NAMALWA (cell line): ENCODE measurements at regions not wholly inside any gene's neighbourhood (a gene's known extent, or its start where the extent isn't known, plus 50 kb on each side); places are given as distances from the start of the nearest gene placed in this dataset.

Source experiments
- DNase-seq: peaks from one replicate; pipeline ENCODE4 v3.0.0-alpha.2; 2015; ENCODE audit warnings: low spot score

DNA sequence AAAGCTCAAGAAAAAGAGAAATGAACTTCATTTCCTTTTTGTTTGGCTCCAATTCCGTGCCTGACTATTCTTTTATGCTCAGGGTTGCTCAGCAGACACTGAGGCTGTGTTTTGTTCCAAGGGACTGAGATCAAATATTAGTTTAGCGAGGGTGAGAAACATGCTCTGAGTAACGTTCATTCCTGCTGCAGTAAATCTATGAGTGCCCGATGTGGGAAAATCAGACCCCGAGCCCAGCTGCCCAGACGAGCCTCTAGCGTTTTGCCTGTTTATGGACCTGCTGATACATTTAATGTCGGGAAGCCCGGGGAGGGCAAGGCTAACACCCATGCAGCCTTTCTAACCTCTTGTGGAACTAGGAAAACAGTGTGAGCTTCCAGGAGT, 119.2 kb downstream of the VAPA start:
- no peak for DNase-seq

DNA sequence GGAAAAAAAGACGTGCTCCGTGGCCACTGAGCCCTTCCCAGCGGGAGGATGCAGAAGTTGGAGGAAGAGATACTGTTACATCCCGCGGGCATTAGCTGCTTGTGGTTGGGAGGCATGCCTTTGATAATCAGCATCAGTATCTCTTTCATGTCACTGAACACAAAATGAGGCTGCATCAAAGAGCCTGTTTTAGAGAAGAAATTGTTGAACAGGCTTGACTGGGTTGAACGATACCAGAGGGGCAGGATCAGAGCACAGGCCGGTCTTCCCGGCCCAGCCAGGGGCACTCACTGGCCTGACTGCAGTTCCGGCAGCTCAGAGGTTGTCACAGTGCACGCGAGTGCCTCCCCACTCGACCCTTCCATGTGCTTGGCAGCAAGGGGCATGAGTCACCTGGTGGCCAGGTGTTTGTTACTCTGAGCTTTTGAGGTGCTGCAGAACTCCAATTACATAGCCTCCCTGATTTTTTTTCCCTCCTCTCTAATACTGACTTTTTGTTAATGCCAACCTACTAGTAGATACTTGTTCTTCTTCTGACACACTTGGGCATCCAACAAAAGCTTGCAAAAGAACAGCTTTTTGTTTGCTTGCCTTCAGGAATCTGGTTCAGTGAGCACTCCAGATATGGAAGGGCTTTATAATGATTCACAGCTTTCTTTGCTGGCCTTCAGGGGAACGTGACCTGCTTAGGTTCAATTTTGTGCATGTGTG, 121.6 kb downstream of the VAPA start:
- DNase-seq = no peak

DNA sequence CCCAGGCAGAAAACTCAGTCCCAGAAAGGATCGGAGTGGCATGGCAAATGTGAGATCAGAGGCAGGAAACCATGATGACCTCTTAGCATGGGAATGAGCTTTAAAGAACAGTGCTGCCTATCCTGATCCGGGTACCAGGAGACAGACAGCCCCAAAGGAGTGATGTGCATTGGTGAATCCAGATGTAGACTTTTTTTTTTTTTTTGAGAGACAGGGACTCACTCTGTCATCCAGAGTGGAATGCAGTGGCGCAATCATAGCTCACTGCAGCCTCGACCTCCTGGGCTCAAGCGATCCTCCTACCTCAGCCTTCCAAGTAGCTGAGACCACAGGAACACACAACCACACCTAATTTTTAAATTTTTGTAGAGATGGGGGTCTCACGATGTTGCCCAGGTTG, 122.7 kb downstream of the VAPA start:
- no peak for DNase-seq

GRCh38 chr18:10037181-10037580, 123.4 kb downstream of the VAPA start:
- no peak for DNase-seq

DNA sequence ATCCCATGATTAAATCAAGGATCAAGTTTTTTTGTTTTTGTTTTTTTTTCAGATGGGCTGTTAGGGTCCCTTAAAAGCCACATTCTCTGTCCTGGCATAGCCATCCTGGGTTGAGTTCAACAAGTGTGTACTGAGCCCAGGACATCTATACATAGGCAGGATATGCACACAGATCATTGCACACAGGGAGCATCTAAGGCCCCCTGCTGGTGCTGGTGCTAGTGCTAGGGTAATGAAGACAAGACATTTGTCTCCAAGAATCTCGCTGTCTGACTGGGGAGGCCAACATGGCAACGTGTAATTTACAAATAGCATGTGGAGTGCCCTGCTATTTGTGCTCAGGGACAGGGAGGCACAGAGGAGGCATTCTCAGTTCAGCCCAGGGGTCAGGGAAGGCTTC, 124.5 kb downstream of the VAPA start:
- DNase-seq = no peak

- no peak for DNase-seq
Measured at GRCh38 chr18:10040287-10041011, 126.6 kb downstream of the VAPA start.

DNA sequence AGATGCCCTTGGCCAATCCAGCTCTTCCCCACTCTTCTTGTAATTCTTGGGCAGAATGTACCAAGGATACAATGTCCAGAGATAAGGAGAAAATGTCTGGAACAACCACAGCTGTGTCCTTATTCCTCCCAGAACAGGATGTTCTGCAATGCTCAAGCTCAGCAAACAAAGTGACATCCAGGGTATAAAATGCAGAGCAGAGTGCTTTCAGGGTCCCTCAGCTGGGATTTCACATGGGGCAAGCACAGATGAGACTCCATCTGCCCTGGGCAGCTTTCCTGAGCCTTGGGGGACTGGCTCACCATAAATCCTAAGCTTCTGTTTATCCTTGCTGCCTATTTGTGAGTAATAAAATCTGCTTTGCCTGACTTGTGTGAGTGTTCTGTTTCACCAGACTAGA, 127.4 kb downstream of the VAPA start:
- no peak for DNase-seq

DNA sequence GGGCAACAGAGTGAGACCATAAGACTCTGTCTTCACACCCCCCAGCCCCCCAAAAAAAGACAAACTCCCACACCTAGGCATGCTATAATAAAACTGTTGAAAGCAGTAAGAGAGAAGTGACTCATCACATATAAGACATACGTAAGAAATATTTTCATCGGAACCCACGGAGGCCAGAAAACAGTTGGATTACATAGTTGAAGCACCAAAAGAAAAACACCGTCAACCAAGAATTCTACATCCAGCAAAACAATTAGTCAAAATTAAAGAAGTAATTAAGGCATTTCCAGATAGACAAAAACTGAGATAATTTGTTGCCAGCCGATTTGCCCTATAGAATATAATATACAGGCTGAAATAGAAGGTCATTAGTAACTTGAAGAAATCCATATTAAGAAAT, 128.7 kb downstream of the VAPA start:
- no peak for DNase-seq

DNA sequence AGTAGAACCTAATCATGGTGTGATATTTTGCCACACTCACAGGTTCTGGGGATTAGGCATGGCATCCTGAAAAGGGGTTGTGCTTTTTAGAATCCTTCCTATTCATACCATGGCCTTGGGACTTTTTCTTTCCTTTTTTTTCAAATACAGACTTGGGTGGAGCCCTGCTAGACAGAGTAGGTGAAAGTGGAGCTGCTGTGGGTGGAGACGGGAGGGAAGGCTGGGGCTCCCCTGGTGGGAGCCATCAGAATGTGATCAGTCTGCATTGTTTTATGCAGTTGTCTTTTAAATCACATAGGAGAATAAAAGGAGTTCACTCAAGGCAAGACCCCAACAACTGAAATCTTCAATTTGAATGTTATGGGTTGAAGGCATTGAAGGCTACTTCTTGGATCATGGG, 130.2 kb downstream of the VAPA start:
- no peak for DNase-seq

DNA sequence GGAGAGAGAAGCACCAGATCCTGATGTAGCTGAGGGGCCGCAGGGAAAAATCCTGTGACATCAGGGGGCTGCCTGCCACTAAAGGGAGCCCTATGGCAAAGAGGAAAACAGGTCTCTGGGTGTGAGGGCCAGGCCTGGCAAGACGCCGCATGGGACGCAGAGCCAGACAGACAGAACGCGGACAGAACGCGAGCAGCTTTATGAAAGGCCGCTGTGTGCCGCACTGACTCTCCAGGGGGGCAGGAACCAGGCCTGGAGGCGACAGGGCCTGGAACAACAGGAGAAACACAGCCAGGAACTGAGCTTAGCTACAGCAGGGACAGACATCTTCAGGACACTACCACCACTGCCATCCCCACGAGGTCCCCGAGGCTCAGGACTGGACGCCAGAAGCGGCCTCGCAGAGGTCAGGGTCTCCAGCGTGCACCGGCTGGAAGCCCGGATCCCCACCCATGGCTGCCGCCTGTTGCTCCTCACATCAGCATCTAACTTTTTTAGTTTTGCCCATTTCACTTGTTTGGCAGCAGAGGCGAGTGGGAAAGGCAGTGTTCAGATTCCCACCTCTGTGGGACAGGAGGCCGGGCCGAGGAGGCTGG, 131.6 kb downstream of the VAPA start:
- no peak for DNase-seq

DNA sequence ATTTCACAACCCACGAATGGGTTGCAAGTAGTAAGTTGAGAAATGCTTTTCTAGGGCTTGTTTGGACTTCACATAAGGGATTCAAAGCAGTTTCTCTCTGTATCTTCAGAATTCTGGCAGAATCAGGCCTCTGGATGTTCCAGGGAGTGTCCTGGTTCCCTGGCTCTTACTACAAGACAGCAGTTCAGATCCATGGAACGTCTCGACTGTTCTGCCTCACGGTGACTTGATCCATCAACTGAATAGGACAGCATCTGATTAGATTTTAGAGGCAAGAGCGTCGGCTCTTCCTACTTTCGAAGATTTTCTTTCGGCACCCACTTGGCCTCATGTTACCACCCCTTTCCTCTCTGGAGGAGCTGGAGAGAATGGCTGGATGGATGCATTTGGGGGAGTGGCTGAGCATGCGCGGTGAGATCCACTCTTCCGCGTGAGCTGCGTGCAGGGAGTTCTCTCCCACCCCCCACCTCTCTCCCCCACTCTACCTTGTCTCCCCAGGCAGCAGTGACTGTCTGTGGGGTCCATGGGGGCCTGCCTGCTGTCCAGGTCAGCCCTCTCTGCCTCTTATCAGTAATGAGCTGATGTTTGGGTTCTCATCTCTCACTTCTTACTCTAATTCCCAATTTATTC, 132.5 kb downstream of the VAPA start:
- no peak for DNase-seq

DNA sequence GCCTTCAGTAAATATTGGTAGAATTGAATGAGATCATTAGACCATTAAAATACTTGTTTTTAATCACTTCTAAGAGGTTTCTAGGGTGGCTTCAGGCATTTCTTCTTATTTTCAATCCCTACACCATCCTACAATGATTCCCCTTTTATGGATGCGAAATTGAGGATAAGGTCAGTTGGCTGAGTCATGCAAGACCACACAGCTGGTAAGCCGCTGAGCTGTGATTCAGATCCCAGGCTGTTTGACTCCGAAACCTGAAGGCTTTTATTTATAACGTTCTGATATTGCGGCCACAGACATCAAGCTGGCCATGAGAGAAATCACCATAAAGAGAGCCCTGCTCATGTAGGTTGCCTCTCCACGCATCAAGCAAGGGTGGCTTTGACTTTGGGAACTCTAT, 133.4 kb downstream of the VAPA start:
- no peak for DNase-seq

DNA sequence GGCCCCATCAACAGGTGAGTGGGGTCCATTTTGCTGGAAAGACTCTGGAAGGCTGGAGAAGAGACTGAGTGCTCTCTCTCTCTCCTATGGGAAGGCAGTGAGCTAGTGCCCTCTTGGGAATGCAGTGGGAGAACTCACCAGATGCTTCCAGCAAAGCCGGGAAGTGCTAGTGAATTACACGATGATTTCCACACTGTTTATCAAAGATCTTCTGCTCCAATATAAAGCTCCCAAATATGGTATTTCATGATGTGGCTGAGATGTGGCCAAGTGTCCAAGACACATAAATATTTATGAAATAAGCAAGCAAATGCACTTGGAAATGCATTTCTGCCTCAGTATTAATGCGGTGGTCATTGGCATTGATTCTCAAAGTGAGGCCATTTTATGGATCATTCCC, 135.9 kb downstream of the VAPA start:
- DNase-seq = no peak

DNA sequence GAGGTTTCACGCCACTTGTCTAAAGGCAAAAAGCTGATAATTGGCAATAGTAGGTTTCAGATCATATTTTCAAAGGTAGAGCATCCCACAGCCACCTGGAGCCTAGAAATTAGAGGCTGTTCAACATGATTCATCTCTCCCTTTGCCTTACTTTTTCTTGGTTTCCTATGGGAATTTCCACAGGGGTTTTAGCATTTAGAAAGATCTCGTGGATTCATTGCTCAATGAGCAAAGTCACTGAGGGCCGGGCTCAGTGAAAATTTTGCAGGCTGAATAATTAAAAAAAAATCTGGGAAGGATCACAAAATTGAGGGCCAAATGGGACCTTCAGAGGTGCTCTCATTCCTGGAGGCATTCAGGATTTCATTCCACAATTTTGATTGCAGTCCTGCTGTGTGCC, 137.1 kb downstream of the VAPA start:
- DNase-seq = no peak

GRCh38 chr18:10051877-10052631, 138.2 kb downstream of the VAPA start:
- DNase-seq = no peak

DNA sequence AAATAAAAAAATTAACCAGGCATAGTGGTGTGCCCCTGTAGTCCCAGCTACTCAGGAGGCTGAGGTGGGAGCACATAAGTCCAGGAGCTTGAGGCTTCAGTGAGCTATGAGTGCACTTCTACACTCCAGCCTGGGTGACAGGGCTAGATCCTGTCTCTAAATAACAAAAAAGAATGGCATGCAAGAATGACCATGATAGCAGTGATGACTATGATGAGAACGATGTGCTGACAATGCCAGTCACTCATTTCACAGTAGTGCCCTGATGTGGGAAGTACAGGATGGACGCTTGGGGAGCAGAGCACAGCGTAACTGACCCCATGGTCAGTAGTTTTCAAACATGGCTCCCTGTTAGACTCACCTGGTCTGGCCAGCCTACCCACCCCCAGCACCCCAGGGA, 139.1 kb downstream of the VAPA start:
- DNase-seq = no peak

- no peak for DNase-seq
Measured at GRCh38 chr18:10053861-10054260, 140.0 kb downstream of the VAPA start.

DNA sequence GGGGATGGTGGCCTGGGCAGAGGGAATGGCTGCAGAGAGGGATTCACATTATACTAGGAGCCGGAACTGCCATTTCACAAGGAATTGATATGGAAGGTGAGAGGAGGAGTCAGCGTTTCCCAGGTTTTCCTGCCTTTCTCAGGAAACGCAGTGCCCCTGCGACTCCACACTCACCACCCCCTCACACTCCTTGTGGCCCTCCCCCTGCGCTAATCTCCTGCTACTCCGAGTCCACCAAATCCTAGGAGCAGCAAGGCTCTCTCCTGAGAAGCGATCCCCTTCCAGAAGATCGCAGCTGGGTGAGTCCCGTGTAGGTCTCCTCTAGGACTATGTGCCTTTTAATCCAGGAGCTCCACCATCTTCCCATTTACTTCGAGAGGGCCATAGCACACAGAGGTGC, 140.6 kb downstream of the VAPA start:
- no peak for DNase-seq

- no peak for DNase-seq
Measured at GRCh38 chr18:10055125-10055750, 141.4 kb downstream of the VAPA start.

DNA sequence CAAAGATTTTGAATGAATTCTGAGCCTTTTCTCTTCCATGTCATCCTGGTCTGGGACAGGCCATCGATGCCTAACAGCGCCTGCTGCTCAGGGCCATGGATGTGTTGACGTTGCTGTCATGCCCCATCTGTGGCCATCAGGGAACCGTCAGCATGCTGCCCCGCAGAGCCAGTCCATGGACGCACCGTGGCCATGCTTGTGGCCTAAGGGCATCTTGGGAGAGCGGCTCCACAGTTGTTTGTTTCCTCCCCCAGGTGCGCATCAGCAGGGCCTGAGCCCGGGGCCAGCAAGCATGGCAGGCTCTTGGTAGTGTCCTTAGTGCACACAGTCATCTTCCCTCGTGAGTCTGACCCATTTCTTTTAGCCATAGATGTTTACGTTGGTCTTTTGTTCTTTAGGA, 142.7 kb downstream of the VAPA start:
- no peak for DNase-seq

DNA sequence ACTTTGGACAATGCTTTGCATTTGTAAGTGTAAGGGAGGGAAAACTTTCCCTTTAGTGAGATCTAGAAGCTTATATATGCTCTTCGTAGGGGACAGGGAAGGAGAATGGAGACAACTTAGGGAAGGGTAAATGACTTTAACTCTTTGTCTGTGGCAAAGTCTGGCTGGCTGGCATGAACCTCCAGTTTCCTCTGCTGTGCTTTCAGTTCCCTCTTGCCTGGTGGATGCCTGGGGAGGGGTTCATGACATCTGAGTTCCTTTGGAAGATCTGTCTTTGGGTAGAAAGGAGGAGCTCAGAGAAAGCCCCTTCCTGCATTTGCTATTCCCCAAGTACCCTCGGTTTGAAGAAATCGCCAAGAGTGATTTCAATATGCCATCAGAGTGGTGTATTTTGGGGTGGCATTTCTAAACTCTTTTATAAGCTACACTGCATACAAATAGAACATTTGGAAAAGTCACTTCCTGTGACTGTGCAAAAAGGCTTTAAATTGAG, 143.6 kb downstream of the VAPA start:
- DNase-seq = no peak
